GM21825 (cell line): ENCODE measurements at regions not wholly inside any gene's neighbourhood (a gene's known extent, or its start where the extent isn't known, plus 50 kb on each side); places are given as distances from the start of the nearest gene placed in this dataset.

Experiments
- ATAC-seq: cut with Tn5 transposase; IDR thresholded peaks from one replicate; pipeline ENCODE4 v1.9.1; 2021; ENCODE audit warnings: mild to moderate bottlenecking, moderate library complexity; ENCODE audit not compliant: unreplicated experiment

DNA sequence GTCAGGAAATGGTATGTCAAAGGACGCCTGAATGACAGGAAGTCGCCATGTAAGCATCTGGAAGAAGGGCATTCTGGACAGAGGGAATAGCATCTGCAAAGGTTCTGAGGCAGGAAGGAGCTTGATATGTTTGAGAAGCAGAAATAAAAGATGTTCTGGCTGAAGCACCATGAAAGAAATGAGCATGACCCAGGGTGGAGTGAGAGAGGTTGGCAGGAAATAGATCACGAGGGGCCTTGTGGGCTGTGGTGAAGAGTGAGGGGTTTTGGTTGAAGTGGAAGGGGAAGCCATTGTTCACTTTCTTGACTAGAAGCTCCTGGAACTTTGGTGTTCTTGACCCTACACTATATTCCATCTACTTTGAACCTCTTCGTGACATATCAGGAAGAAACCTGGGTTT, 99.4 kb upstream of the PARP11 start:
- no peak for ATAC-seq

DNA sequence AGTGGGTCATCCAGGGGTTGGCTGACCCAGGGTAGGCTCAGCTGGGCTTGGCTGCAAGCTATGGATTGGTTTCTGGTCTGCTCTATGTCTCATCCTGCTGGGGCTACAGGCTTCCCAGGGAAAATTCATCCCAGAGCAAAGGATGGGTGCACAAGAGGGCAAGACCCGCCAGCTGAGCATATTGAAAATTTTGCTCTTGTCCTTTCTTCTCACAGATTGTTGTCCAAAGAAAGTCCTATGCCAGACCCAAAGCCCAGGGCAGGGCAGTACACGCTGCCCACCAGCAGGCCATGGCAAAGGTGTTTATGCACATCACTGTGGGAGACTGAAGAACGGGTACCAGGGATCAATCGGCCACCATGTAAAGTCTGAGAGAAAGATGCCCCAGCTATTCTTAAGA, 95.3 kb upstream of the PARP11 start:
- ATAC-seq = no peak

DNA sequence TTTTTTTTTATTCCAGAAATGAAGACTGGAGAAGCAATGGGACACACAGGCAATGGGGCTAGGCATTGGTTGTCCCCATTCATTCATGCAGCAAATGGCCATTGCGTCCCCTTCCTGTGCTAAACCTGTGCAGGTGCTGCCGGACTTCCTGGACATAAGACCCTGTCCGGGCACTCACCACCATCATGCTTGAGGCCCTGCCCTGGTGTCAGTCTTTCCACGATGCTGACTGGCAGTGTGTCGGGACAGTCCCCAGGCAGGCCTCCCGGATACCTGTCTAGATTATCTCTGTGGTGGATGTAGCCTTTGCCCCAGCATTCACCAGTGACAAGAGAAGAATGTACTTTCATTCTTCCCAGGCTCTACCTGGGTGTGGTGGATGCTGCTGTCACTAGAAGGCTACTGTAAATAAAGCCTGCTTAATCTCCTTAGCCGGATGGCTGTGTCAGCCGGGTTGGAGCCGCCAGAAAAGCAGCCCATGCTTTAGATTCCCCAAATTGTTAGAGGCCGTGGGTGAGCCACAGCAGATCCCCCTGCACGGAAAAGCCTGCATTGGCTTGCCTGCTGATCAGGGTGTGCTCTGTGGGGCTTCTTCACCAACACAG, 94.5 kb upstream of the PARP11 start:
- no peak for ATAC-seq

- ATAC-seq = no peak
Observed at GRCh38 chr12:3966376-3966775, 93.2 kb upstream of the PARP11 start.

- no peak for ATAC-seq
Observed at GRCh38 chr12:3965046-3965445, 91.8 kb upstream of the PARP11 start.

GRCh38 chr12:3964439-3964838, 91.2 kb upstream of the PARP11 start:
- ATAC-seq = no peak

GRCh38 chr12:3962631-3963483, 89.7 kb upstream of the PARP11 start:
- ATAC-seq = no peak

GRCh38 chr12:3961591-3961990, 88.4 kb upstream of the PARP11 start:
- no peak for ATAC-seq

DNA sequence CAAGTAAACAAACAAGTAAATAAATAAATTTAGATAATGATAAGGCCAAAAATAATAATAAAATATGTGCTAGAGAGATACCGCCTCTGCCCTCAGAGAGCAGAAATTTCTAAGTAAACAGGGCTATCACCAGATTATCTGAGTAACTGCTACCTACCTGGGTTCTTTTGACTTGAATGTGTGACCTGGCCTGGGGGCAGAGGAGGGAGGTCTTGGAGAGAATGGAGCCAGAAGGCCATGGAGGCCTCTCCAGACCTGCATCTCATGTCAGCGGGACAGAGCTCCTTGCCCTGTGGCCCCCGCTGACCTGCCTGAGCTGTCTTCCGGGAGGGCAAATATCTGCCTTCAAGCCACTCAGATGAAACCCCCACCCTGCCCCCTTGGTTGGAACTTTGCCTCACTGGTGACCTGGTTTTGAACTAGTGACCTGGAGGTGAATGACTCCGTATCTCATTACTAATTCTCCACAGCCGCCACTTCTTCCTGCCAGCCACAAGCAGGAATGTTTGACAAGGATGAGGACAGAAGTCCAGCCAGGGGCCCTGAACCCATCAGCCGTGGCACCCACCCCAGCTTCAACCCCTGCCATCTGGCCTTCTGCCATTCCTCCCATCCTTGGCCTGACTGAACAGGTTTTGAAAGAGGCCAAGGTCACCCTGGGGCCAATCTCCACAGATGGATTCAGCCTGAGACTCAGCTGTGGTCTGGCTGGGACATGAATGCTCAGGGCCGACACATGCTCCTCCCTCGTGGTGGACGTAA, 86.8 kb upstream of the PARP11 start:
- ATAC-seq = no peak

- no peak for ATAC-seq
Observed at GRCh38 chr12:3958534-3958933, 85.3 kb upstream of the PARP11 start.

DNA sequence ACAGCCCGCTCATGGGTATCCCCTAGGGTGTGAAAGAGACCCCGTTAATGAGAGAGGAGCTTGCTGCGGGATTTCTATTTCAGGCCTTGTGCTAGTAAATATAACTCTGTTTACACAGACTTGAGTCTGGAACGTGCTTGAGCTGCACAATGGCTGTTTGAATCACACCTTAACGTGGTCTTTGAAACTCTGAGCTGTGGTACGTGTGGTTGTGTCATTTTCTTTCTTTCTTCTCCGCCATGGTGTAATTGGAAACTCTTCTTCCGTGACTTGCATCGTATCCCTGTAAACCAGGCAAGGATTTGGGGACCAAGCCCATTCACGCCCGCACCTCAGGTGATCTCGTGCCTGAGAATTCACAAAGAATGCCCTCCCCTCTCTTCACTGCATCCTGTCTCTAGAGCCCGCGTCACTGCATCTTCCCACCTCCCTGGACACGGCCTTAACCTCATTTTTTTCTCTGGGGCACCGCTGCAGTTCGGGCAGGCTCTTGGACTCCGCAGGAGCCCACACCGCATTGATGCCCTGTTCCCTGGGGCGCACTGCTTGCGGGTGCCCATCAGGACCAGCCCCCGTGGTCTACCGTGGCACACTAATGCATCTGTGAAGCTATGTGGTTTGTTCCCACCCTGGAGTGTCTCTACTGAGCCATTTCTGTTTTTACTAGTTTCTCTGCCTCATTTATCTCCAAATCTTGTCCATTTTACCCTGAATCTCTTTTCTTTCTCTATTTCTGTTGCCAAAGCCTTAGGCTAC, 78.4 kb upstream of the PARP11 start:
- ATAC-seq = no peak

DNA sequence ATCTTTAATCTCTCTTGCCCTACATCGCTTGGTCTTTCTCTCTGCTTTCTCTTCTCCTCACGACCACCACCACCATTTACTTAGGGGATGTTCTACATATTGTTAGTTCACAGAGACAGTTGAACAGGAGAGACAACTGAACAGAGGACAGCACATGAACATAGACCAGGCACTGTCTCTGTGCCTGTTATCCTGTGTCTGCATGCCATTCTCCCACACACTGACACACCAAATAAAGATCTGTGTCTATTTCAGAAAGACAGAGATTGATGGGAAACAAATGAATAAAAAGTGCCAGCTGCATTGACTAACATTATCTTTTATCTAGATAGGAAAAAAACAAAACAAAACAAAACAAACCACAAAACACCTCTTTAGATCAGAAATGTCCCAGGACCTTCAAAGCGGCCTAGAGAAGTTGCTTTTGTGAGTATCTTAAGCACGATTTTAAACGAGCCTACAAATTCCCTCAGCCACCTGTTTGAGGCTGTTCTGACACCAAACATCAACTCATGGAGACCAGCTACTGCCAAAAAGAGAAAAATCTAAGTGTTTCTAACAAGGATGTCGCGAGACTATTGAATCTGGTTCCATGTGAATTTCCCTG, 77.6 kb upstream of the PARP11 start:
- no peak for ATAC-seq

- ATAC-seq = no peak
Observed at GRCh38 chr12:3947781-3948180, 74.6 kb upstream of the PARP11 start.

GRCh38 chr12:3945671-3946070, 72.5 kb upstream of the PARP11 start:
- no peak for ATAC-seq

DNA sequence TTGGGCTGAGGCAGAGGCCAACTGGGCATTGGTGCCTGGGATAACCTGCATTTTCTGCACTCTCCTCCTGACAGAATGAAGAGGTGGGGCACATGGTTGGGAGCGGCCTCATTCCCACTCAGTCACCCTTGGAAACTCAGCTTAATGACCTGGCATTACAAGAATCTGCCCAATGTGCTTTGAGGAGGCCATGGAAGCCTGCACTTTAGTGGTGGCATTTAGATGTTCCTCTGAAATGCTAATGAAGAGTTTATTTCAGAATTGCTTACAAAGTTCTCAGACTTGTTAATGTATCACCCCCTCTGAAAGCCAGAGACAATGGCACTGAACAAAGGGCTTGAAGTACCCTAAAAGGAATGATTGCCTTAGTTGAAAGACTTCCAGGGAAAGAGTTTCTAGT, 71.4 kb upstream of the PARP11 start:
- no peak for ATAC-seq

- no peak for ATAC-seq
Observed at GRCh38 chr12:3938042-3938544, 64.9 kb upstream of the PARP11 start.

- ATAC-seq = no peak
Observed at GRCh38 chr12:3935078-3935477, 61.9 kb upstream of the PARP11 start.

DNA sequence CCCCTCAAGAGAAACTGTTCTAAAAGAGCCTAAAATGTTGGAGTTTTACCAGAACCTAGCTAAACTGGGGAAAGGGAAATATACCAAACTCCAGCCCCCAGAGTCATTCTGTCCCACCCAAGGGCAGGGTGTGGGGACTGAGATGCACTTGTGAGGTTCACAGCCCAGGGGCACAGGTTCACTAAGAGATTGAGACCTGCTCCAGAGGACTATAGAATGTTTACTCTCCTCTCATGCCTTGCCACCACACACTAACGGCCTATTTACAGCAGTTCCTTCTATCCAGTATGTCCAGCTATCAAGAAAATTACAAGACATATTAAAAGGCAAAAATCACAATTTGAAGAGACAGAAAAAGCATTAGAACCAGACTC, 60.6 kb upstream of the PARP11 start:
- ATAC-seq = no peak

DNA sequence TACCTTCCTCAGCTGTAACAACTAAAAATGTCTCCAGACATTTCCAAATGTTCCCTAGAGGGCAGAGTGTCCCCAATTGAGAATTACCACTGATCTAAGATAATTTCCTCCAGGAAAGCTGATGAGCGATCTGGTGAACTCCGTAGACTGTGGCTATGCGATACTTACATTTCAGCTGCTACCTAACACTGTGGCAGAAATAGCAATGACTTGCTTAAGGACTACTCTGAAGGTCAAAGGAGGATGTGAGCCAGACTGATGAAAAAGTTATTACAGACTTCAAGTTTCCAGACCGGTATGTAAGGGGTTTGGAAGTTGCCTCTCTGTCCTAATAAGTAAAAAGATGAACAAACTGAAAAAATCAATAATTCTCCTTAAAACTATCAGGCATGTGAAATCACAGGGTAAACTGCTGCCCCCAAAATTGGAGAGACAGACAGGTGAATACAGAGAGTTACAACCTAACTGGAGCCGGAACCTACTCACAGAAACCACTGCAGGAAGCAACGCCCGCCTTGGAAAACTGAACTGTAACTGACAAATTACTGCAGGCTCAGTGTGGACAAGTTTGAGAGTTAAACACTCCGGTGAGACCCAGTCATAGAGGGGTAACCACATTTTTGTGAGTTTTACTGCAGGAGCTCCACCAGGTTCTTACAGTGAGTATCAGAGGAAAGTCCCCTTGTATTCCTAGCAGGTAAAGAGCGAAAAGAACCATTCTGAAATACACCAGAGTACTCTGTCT, 60.0 kb upstream of the PARP11 start:
- no peak for ATAC-seq

DNA sequence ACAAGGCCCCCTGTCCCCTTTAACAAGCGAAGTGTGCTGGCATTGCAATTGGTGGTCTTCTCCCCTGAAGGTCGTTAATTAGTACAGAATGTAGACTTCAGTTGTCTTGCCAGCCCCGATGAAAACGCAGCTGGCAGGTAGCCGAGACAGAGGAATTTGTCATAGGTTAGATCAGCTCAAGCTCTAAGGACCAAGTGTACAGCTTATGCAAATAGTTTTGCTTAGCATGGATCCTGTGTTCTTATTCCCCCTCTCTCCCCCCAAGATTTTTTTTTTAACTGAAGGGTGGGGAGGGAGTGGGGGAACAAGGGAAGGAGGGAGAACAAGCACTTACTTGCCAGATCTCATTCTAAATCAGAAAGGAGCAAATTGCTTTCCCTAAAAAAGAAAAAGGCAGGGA, 58.6 kb upstream of the PARP11 start:
- ATAC-seq = no peak
